Myocyte (in vitro differentiated cells): ENCODE measurements at regions not wholly inside any gene's neighbourhood (a gene's known extent, or its start where the extent isn't known, plus 50 kb on each side); places are given as distances from the start of the nearest gene placed in this dataset.

Experiments
- DNase-seq: peaks from one replicate; pipeline ENCODE4 v3.0.0-alpha.2; 2012; ENCODE audit warnings: low read depth

DNA sequence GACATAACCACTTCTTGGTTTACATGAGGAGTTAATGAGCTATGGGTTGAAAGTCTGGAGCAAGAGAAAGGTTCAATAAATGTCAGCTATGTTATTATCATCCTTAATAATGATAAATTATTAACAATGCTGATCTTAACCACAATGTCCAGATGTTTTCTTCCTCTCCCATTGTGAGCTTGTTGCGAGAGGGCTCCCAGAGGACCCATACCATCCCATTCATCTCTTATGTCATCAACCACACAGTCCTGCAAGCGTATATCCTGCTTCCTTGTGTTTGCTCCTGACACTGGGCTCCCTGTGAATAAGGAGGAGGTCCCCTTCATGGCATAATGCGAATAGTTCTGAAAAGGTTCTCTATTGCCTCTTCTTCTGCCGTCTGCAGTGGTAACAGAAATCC, 266.8 kb downstream of the TLE3 start:
- no peak for DNase-seq

DNA sequence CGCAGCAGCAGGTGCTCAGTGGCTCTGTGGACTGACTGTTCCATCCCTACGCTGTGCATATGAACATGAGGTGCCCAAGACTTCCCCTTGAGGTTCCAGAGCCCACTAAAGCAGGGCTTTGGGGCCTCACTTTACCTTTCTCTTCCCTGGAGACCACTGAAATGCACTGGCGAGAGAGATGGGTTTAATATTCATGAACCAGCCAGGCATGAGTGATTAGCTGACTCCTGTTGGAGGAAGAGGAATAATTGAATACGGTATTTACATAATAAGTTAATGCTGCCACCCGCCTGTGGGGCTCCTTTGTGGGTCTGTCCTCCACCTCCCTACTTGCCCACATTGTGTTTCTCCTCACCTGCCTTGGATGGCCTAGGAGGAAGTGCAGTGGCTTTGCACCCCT, 263.4 kb downstream of the TLE3 start:
- no peak for DNase-seq

DNA sequence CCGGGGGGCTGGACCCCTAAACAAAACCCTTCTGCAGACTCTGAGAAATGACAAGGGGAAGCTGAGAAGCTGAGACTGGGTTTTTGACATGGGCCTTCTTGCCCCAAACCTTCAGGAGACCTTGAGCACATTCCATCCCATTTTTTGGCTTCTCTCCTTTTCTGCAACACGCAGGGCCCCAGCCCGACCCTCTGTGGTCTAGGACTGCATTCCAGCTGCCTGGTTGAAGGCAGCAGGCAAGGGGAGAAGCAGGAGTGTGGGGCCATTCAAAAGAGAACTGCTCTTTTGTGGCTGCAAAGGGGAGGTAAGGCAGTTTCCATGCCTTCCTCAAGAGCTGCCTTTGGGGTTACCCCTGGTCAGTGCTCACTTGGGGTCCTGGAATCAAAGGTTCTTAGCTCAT, 263.0 kb downstream of the TLE3 start:
- no peak for DNase-seq

DNA sequence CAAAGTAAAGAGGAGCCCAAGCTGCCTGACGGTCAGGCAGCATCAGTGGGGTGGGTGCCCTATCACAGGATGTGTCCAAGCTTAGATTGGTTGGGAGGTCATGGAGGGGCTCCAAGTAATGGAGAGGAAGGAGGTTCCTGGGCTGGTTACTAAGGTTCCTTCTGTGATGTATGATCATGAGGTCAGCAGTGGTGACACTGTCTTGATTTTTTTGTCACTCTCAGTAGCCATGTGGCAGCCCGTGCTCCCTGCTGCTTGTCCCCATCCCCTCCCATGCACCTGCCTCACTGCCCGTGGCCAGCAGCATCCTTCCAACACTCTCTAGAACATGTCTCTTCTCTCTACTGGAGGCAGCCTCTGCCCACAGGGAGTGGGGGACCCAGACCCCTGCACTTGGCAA, 261.7 kb downstream of the TLE3 start:
- no peak for DNase-seq

DNA sequence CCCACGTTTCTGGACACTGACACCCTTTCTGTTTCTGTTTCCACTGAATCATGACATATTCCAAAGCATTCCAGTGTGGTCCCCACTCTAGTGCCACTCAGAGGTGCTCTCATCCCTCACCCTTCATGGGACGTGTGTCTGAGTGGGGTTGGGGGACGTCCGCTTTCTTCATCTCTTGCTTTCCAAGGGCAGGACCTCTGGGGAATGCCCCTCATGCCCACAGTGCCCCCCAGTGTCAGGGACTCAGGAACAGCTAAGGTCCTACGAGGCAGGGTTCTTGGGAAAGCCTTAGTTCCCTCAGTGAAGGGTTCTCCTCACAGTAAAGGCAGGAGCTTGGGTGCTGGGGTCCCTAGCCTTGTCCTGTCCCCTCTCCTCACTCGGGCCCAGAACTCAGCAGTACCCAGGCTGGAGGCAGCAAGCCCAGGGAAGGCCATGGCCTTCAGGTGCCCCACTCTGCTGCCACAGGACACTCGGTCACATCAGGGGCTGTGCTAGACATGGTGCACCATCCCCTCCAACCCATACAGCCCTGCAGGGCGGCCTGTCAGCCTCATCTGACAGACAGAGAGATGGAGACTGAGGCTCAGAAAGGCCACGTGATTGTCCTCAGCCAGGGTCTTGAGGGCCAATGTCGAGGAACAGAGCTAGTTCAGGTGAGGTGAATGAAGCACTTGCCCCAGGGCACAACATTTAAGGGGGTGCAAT, 261.0 kb downstream of the TLE3 start:
- no peak for DNase-seq

DNA sequence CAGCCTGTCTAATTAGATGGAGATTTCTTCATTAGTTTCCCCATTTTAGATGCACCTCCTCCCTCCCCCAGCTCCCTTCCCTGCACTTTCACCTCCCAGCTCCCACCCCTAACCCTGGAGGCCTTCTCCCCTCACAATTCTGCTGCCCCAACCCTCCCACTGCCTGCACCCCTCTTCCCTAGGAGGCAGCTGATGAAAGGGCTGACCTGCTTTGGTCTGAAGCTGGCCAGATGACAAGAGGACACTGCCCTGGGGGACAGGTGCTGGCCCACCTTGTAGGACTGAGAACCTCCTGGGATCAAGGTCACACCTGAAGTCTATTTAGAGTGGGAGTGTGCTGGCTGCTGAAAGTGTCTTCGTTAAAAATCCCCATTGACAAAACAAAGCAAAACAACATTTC, 259.4 kb downstream of the TLE3 start:
- DNase-seq = no peak

DNA sequence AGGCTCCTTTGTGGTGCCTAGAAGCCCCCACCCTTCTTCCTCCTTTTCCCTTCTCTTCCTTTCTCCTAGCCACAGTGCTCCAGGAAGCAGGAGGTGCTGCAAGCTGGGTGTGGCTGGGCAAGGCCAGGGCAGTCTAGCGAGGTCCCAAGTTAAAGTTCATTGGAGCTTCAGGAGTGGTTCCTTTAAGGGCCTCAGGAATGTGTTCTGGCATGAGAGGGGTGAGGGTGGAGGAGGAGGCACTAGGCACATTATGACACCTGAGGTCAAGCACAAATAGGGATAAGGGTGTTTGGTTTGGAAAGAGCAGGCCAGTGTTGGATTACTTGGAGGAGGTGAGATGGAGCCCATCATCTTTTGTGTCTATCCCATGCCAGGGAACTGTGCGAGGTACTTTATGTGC, 258.7 kb downstream of the TLE3 start:
- no peak for DNase-seq

DNA sequence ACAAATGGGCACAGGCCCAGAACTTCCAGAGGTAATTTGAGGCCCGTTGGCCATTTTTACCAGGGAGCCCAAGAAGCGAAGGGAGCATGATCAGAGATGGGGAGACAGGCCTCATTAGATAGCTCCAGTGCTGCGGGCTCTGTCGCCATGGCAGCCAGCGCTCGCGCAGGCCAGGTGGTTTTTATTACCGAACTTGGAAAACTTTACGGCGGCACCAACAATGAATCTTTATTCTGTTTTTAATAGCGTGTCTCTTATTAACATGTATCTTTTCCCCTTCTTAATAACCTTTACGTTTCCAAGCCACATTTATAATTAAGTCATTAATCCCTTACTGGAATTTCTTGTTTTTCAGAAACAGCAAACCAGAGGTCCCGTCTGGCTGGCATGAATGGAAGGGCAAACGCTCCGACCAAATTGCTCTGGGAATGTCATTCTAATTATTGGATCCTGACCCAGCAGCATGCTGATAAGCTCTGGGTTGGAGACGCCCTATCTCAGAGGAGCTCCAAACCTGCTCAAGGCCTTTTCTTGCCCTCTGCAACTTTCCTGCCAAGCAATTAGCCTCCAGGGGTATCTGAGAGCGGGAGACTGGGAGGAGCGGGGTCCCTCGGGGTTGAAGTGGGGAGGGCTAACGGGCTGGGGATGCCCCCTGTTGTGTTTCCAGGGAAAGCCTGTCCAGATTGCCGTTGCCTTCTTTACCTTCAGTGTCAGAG, 256.4 kb downstream of the TLE3 start:
- DNase-seq = no peak

DNA sequence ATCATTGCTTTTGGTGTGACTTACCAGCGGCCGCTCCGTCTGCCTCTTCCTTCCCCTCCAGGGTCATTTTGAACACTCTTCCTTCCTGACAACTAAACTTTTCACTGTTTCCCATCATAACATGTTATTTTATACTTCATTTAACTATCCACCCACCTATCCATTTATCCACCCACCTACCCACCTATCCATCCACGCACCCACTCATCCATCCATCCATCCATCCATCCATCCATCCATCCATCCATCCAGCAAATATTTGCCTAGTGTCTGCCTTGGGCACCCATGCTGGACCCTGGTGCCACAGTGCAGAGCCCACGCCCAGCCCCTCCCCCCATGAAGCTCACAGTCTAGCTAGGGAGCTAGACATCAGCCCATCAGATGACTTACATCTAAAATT, 254.9 kb downstream of the TLE3 start:
- no peak for DNase-seq

DNA sequence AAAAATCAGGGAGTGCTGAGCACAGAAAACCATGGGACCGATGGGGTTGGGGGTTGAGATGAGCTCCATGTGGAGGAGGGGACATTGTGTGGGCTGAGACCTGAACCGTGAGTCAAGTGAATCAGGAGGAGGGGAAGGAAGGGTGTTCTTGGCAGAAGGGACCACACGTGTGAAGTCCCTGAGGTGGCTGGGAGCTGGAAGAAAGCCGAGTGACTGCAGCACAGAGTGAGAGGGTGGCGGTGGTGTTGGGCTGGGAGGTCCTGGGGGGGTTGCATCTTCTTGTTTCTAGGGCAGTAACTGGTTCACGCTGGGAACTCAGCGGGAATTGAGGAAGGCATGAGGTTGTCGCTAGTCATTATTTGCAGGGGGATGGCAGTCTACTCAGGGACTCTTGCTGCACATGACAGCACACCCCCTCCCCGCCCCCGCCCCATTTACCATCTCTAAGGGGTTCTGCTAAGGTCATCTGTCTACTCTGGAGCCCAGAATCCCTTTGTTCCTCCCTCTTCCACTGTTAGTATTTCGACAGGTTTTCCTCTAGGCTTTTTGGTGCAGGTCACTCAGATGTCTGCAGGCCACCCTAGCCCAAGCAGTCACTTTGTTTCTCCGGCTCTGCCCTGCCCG, 254.3 kb downstream of the TLE3 start:
- no peak for DNase-seq

DNA sequence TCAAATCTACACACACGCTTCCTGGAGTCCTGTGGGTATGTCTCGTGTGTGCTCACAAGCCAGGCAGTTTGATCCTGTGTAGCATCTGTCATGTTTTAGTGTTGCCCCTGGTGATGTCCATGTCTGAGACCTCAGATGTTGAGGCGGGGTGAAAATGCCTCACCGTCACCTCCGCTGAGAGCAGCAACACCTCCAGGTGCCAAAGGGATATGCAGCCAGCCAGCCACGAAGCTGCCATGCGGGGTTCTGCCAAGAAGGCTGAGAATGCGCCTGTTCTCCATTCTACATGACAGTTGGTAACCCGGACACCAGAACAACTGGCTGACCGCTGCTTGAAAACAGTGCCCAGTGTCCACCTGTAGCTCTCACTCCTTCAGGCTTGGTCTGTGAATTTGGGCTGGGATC, 253.8 kb downstream of the TLE3 start:
- no peak for DNase-seq

DNA sequence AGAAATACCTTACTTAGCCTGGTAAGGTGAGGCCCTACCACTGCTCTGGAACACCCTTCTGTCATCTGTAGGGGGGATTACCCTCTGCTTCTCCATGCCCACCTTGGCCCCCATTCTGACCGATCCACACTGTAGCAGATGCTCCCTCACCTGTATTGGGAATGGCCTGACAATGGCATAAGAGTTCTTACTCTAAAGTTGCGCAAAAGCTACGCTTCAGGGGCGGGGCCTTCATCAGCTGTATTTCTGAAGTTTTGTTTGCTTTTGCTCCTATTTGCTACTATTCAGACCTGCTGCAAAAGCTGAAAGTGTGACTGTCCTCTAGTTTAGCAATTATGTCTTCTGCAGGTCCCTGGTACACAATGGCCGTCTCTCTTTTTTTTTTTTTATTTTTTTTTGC, 252.6 kb downstream of the TLE3 start:
- DNase-seq = no peak

DNA sequence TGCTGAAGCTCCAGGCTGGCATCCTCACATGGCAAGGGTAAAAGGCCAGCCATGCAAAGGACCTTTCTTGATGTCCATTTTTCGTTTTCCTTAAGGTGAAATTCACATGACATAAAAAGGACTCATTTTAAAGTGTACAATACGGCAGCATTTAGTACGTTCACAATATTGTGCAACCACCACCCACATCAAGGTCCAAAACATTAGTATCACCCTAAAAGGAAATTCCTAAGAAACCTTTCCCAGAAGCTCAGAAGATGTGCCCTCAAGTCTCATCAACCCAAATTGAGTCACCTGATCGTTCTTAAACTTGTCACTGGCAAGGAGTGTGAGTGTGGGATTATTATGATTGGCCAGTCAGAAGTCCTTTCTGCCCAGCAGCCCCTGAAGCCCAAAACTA, 250.1 kb downstream of the TLE3 start:
- no peak for DNase-seq

DNA sequence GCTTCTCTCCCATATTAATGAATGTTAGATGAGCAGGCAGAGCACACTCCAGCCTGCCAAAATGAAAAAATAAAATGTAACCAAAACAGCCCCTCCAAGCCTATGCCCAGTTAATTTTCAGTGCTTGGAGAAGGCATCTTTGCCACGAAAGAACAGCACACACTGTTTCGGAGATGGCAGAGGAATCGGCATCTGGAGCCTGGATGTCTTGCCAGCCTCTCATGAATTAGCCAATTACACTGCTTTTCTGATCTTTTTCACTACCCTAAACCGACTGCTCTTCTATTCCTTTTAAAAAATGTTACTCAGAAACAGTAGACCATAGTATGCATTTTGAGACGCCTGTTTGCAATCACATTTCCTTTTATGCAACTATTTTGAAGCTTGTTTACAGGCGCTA, 249.6 kb downstream of the TLE3 start:
- DNase-seq = no peak

DNA sequence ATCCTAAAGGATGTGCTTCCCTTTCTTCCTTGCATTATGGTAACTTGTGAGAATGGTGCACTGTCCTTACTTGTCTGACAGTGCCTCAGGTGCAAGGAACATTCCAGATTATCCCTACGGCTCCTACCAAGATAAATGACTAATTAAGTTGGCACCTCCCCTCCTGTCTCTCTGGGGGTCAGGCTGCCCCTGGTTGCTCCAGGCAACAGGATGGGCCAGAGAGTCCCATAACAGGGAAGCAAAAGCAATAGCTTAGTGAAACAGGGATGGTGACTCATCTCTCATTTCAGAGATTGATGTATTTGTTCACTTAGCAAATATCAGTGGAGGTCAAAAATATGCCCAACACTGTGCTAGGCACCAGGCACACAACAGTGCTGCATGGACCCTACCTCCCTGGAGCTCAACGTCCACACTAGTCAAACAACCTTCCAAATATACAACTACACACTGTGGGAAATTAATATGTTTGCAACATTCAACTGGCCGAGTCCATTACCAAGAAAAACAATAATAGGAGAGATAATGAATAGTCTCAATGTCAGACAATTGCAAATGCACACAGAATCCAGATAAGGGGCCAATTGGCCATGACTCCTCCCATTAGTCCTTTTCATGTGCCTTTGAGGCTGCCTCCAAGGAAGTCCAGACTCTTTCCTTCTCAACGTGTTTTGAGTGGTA, 249.0 kb downstream of the TLE3 start:
- no peak for DNase-seq

DNA sequence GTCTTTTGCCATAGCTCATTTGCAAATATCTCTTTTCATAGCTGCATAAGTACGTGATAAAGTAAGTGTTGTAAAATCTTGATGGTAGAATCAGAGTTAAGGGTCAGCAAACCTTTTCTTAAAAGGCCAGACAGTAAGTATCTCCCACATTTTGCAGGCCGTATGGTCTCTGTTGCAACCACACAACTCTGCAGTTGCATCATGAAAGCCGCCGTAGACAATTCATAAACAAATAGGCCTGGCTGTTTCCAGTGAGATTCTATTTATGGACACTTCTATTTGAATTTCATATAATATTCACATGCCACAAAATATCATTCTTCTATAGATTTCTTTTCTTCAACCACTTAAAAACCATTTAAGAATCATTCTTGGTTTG, 248.5 kb downstream of the TLE3 start:
- no peak for DNase-seq

DNA sequence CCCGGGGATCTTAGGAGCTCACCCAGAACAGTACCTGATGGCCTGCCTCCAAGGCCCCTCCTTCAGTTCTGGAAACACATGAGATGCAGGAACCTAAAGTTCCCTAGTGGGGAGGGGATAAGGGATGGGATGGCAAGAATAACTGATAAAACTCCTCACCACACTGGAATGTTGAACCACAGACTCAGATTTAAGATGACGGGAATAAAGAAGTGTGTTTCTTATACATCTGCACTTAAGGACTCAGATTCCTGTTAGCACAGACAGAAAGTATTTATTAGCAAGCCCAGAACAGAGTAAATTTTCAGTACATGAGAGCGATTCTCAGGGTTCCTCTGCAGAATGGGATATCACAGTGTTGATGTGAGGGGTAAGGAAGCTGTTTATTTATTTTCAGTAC, 245.2 kb downstream of the TLE3 start:
- no peak for DNase-seq

DNA sequence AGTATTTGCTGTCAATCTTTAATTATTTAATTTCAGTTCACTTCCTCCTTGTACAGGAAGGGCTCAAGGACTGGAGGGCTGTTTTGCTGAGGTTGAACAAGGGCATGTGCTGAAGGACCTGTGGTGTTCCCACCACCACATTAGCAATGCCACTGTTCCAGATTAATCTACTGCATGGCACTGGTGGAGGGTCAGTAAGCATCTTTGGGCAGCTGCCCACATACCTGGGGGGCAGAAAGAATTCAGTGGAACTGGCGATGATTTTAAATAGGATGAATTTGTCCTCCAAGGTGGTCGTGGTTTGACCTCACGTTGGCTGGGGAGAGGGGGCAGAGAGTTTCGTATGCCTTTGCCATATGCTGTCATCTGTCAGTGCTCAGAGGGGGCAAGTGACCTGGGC, 244.8 kb downstream of the TLE3 start:
- DNase-seq = no peak

DNA sequence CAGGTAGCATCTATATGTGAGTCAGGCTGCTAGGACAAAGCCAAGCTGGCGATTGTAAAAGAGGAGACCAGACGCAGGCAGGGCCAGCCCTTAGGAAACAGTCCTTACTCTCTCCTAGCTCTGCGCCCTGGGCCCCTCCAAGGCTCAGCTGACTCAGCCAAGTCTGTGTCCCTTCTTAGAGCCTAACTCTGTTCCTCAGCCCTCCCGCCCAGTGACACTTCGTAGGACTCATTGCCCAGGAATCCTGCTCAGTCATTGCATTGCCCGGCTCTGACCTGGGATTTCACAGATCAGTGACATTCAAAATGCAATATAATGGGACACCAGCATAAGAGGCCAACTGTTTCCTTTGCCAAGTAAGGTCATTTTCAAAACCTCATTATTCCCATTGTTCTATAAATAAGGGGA, 244.2 kb downstream of the TLE3 start:
- peak; percentile 64 for DNase-seq

DNA sequence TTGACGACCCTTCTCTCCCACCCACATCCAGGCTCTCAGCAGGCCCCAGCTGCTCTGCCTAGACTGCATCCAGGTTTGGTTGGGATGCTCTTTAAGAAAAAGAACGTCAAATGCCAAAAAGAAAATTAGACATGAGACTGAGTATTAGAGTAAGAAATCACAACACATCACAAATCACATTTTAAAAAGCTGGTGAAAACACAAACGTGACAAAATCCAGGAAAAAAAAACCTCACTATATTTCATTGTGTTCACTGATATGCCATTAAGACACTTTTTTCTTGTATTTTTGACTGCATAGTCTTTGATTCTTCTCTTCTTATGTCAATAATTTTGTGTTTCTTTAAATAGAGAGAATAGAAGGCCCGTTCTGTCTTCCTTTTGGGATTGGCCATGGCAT, 243.7 kb downstream of the TLE3 start:
- no peak for DNase-seq

DNA sequence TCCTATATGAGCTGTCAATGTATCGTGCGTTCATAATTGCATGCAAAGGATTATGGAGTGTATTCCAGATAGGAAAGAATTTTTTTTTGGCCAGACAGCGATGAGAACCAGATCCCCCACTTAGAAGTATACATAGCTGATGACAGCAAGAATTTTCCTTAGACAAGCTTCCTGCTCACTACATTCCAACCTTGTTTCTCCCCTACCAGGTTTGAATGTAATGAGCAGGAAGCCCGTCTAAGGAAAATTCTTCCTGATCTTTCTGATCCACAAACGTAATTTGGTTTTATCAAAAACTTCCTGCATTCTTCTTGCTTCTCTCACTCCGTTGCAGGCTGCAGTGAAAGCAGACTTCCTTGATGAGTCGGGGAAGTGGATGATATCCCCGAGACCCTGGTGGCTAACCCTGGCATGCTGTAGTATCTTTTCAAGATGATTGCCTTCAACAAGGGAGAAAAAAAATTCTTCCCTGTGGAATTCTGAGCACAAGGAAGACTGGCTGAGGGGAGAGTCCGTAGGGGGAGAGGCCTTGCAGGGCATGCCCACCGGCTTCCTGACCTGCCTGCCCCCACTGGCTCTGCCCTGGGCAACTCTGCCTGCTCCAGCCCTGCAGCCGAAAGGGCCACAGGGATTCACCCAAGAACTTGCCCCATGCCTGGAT, 243.1 kb downstream of the TLE3 start:
- no peak for DNase-seq
